Suprapubic skin (tissue), 4 donors: ENCODE measurements at regions not wholly inside any gene's neighbourhood (a gene's known extent, or its start where the extent isn't known, plus 50 kb on each side); places are given as distances from the start of the nearest gene placed in this dataset.

Experiments used
- DNase-seq, 2 donors: peaks; one replicate each; pipeline ENCODE4 v3.0.0-alpha.2; 2019; ENCODE audit warnings: low spot score in 2 of 2
- H3K27ac ChIP-seq: fragments of 200-600 bp; sonication (generic); one replicate; pipeline ENCODE4 v1.5.1; 2019
- H3K27me3 ChIP-seq: fragments of 200-600 bp; sonication (generic); one replicate; pipeline ENCODE4 v1.5.1; 2019
- H3K36me3 ChIP-seq: fragments of 200-600 bp; sonication (generic); one replicate; pipeline ENCODE4 v1.5.1; 2019
- H3K4me1 ChIP-seq: fragments of 200-600 bp; sonication (generic); one replicate; pipeline ENCODE4 v1.5.1; 2019
- H3K4me3 ChIP-seq: fragments of 200-600 bp; sonication (generic); one replicate; pipeline ENCODE4 v1.5.1; 2019; ENCODE audit warnings: mild to moderate bottlenecking
- H3K9me3 ChIP-seq: fragments of 200-600 bp; sonication (generic); one replicate; pipeline ENCODE4 v1.5.1; 2019
- CTCF ChIP-seq, 2 donors: fragments of 200-600 bp in 1 of 2; fragments of 450-650 bp in 1 of 2; sonication (generic) in 1 of 2; IDR thresholded peaks; one replicate each; pipeline ENCODE4 v1.5.1; 2016 to 2019; ENCODE audit warnings: antibody characterized with exemption in 2 of 2, mild to moderate bottlenecking in 1 of 2, moderate library complexity in 1 of 2
- EP300 ChIP-seq: sonication (generic); formaldehyde crosslinking; IDR thresholded peaks from one replicate; pipeline ENCODE4 v1.6.1; 2017; ENCODE audit warnings: antibody characterized with exemption
- POLR2A ChIP-seq, 2 donors: fragments of 450-650 bp; IDR thresholded peaks; one replicate each; pipeline ENCODE4 v1.6.1; 2017; ENCODE audit warnings: antibody characterized with exemption in 2 of 2, mild to moderate bottlenecking in 2 of 2, moderate library complexity in 2 of 2
- POLR2AphosphoS5 ChIP-seq, 3 donors: sonication (generic); formaldehyde crosslinking; IDR thresholded peaks; one replicate each; pipeline ENCODE4 v1.6.1; 2017; ENCODE audit warnings: antibody characterized with exemption in 3 of 3
- WGBS: methylation state at CpG from one replicate; pipeline ENCODE4 v1.1.5; 2018; 5-methylcytosine and 5-hydroxymethylcytosine counted together

- TF ChIP-seq POLR2A (IDR thresholded peaks at IDR 0.05) (no peak), EP300 (no peak), CTCF (IDR thresholded peaks at IDR 0.05) (no peak), POLR2AphosphoS5 (IDR thresholded peaks at IDR 0.05) (no peak)
- 49% methylated on average over 5 of the region's 5 CpGs for WGBS
- Histone ChIP-seq H3K9me3 (no peaks in the 10 kb centered on the region), H3K36me3 (no peaks in the 10 kb centered on the region), H3K4me3 (no peak overlapping the region), H3K27ac (no peak overlapping the region), H3K27me3 (no peaks in the 10 kb centered on the region), H3K4me1 (no peaks in the 10 kb centered on the region)
- DNase-seq = no peak
These were observed 507.8 kb downstream of the TBC1D4 start for GRCh38 chr13:74973935-74974879.

- H3K27me3 ChIP-seq = no peaks in the 10 kb centered on the region
- no peak for DNase-seq
- H3K4me3 ChIP-seq = no peak overlapping the region
- WGBS = 68% methylated on average over 1 of the region's 1 CpG
- no peaks in the 10 kb centered on the region for H3K4me1 ChIP-seq
- no peak overlapping the region for H3K27ac ChIP-seq
- H3K36me3 ChIP-seq = no peaks in the 10 kb centered on the region
- no peak for TF ChIP-seq CTCF (IDR thresholded peaks at IDR 0.05)
- no peak for TF ChIP-seq EP300
- no peak for TF ChIP-seq POLR2A (IDR thresholded peaks at IDR 0.05)
- no peak for TF ChIP-seq POLR2AphosphoS5 (IDR thresholded peaks at IDR 0.05)
- no peaks in the 10 kb centered on the region for H3K9me3 ChIP-seq
These were observed 512.5 kb downstream of the TBC1D4 start for GRCh38 chr13:74969419-74969818.

GRCh38 chr13:74966814-74967424 is 515.0 kb downstream of the TBC1D4 start:
- no peak for DNase-seq
- no peaks in the 10 kb centered on the region for H3K27me3 ChIP-seq
- no peaks in the 10 kb centered on the region for H3K4me1 ChIP-seq
- no peak overlapping the region for H3K27ac ChIP-seq
- no peaks in the 10 kb centered on the region for H3K36me3 ChIP-seq
- H3K4me3 ChIP-seq = no peak overlapping the region
- no peaks in the 10 kb centered on the region for H3K9me3 ChIP-seq
- TF ChIP-seq EP300 = no peak
- no peak for TF ChIP-seq POLR2A (IDR thresholded peaks at IDR 0.05)
- TF ChIP-seq CTCF (IDR thresholded peaks at IDR 0.05) = no peak
- TF ChIP-seq POLR2AphosphoS5 (IDR thresholded peaks at IDR 0.05) = no peak
- WGBS = 53% methylated on average over 5 of the region's 5 CpGs

GRCh38 chr13:74966275-74966674 is 515.7 kb downstream of the TBC1D4 start:
- no peaks in the 10 kb centered on the region for H3K36me3 ChIP-seq
- H3K9me3 ChIP-seq = no peaks in the 10 kb centered on the region
- no peak overlapping the region for H3K4me3 ChIP-seq
- H3K4me1 ChIP-seq = no peaks in the 10 kb centered on the region
- no peak overlapping the region for H3K27ac ChIP-seq
- no peak for DNase-seq
- TF ChIP-seq POLR2AphosphoS5 (IDR thresholded peaks at IDR 0.05) (no peak), POLR2A (IDR thresholded peaks at IDR 0.05) (no peak), EP300 (no peak), CTCF (IDR thresholded peaks at IDR 0.05) (no peak)
- 62% methylated on average over 4 of the region's 4 CpGs for WGBS
- H3K27me3 ChIP-seq = no peaks in the 10 kb centered on the region

GRCh38 chr13:74945637-74946036 is 536.3 kb downstream of the TBC1D4 start:
- Histone ChIP-seq H3K27ac (no peak overlapping the region), H3K4me1 (no peaks in the 10 kb centered on the region), H3K9me3 (peaks cover 7% of the 10 kb centered on the region), H3K4me3 (no peak overlapping the region), H3K27me3 (no peaks in the 10 kb centered on the region), H3K36me3 (no peaks in the 10 kb centered on the region)
- no peak for TF ChIP-seq POLR2A (IDR thresholded peaks at IDR 0.05)
- no peak for TF ChIP-seq POLR2AphosphoS5 (IDR thresholded peaks at IDR 0.05)
- no peak for TF ChIP-seq CTCF (IDR thresholded peaks at IDR 0.05)
- TF ChIP-seq EP300 = no peak
- WGBS = 94% methylated on average over 2 of the region's 2 CpGs
- DNase-seq = no peak
